Liver (tissue), 3 donors: ENCODE measurements at regions not wholly inside any gene's neighbourhood (a gene's known extent, or its start where the extent isn't known, plus 50 kb on each side); places are given as distances from the start of the nearest gene placed in this dataset.

Experiments
- CTCF ChIP-seq: fragments of 150-350 bp; IDR thresholded peaks from 2 replicates; pipeline ENCODE4 v1.5.1; 2017; ENCODE audit warnings: improper control_type of control experiment, low read depth, low read length; ENCODE audit not compliant: missing input control
- TAF1 ChIP-seq: conservative IDR thresholded peaks from 2 replicates; pipeline ENCODE4 v1.6.1; 2016; ENCODE audit warnings: antibody characterized with exemption, mild to moderate bottlenecking
- TF ChIP-seq, protein P1 (sequence below): IDR thresholded peaks from 2 replicates; pipeline ENCODE4 v1.6.1; 2016; ENCODE audit warnings: antibody characterized with exemption, mild to moderate bottlenecking
- donor health status: healthy.
- donor health status: healthy.

DNA sequence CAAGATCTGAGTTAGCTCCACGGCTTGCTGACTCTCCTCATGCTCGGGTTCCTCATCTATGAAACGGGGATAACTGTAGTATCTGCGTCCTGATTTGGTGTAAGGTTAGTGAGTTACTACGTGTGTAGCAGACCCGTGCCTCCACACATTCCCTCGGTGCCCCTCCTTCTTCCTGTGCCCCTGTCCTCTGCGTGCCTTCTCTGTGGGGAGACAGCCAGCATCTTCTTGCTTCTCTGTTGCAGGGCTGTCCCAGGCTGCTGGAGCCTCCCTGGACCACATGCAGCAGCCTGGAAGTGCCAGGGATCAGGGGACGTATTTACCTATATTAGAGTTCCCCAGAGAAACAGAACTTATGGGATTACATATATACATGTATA is 93.1 kb upstream of the PRNP start:
- TF ChIP-seq CTCF (no peak), TAF1 (no peak)
- TF ChIP-seq, protein P1, sequence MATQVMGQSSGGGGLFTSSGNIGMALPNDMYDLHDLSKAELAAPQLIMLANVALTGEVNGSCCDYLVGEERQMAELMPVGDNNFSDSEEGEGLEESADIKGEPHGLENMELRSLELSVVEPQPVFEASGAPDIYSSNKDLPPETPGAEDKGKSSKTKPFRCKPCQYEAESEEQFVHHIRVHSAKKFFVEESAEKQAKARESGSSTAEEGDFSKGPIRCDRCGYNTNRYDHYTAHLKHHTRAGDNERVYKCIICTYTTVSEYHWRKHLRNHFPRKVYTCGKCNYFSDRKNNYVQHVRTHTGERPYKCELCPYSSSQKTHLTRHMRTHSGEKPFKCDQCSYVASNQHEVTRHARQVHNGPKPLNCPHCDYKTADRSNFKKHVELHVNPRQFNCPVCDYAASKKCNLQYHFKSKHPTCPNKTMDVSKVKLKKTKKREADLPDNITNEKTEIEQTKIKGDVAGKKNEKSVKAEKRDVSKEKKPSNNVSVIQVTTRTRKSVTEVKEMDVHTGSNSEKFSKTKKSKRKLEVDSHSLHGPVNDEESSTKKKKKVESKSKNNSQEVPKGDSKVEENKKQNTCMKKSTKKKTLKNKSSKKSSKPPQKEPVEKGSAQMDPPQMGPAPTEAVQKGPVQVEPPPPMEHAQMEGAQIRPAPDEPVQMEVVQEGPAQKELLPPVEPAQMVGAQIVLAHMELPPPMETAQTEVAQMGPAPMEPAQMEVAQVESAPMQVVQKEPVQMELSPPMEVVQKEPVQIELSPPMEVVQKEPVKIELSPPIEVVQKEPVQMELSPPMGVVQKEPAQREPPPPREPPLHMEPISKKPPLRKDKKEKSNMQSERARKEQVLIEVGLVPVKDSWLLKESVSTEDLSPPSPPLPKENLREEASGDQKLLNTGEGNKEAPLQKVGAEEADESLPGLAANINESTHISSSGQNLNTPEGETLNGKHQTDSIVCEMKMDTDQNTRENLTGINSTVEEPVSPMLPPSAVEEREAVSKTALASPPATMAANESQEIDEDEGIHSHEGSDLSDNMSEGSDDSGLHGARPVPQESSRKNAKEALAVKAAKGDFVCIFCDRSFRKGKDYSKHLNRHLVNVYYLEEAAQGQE, result no peak
